ENCODE measurements at regions not wholly inside any gene's neighbourhood (a gene's known extent, or its start where the extent isn't known, plus 50 kb on each side); places are given as distances from the start of the nearest gene placed in this dataset.
A peak's percentile ranks its signal among the peaks of the same experiment; 100 is the strongest.

GRCh38 chr1:99516141-99516540, 129.8 kb upstream of the PALMD start:
- TF ChIP-seq, protein P1, sequence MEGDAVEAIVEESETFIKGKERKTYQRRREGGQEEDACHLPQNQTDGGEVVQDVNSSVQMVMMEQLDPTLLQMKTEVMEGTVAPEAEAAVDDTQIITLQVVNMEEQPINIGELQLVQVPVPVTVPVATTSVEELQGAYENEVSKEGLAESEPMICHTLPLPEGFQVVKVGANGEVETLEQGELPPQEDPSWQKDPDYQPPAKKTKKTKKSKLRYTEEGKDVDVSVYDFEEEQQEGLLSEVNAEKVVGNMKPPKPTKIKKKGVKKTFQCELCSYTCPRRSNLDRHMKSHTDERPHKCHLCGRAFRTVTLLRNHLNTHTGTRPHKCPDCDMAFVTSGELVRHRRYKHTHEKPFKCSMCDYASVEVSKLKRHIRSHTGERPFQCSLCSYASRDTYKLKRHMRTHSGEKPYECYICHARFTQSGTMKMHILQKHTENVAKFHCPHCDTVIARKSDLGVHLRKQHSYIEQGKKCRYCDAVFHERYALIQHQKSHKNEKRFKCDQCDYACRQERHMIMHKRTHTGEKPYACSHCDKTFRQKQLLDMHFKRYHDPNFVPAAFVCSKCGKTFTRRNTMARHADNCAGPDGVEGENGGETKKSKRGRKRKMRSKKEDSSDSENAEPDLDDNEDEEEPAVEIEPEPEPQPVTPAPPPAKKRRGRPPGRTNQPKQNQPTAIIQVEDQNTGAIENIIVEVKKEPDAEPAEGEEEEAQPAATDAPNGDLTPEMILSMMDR (IDR thresholded peaks at IDR 0.05; ENCODE audit: low read depth, low read length): no peak

DNA sequence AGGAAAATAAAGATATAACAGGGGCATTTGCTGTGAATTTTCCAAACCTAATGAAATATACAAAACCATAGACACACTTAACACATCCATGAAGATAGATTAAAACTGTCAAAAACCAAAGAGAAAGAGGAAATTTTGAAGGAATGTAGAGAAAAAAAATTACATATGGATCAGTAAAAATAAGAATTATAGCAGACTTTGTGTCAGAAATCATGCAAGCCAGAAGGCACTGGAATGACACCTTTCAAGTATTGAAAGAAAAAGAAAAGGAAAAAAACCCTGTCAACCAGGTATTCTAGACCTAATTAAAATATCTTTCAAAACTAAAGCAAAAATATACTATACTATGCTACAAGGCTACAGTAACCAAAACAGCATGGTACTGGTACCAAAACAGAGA, 125.8 kb upstream of the PALMD start:
- TF ChIP-seq, protein P1 (IDR thresholded peaks at IDR 0.05; ENCODE audit: low read depth, low read length): no peak
- no peak for DNase-seq (ENCODE audit: extremely low read depth, low read depth)

More at GRCh38 chr1:99516141-99516540, 129.8 kb upstream of the PALMD start:
- no peak for DNase-seq (ENCODE audit: extremely low read depth, low read depth)

DNA sequence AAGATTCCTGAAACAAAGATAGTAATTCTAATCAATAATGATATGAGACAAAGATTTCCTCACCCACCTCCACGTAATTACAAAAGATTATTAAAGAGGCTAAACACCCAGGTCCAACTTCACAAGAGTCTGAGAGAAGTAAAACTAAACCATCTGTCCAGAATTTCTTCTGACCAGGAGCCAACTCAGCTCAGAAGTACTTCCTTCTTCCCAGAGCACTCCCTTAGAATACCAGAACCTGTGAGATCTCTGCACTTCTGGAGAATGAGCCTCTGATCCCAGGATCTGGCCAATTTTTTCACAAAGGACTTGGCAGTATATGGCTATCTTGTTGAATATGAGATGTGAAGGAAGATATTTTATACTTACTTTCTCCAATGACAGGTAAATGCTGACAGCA, 120.6 kb upstream of the PALMD start:
- DNase-seq (ENCODE audit: extremely low read depth, low read depth): no peak
- TF ChIP-seq, protein P1 (IDR thresholded peaks at IDR 0.05; ENCODE audit: low read depth, low read length): no peak

DNA sequence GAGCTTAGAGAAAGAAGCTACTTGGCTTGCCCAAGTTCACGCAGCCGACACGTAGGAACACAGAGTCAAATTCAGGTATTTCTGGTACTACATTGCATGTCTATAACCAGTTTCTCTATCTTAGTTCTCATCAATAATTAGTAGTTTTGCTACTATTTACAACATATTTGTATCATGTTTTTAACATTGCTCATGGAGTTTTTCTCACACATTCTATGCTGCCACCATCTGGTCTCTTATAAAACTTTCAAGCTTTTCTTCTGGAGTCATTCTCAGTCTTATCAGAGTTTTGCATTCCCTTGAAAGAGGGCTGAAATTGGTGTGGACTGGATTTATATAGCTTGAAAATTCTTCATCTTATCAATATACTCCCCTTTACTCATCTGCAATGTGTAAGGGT, 118.8 kb upstream of the PALMD start:
- DNase-seq (ENCODE audit: extremely low read depth, low read depth): no peak
- TF ChIP-seq, protein P1 (IDR thresholded peaks at IDR 0.05; ENCODE audit: low read depth, low read length): peak; percentile 38

DNA sequence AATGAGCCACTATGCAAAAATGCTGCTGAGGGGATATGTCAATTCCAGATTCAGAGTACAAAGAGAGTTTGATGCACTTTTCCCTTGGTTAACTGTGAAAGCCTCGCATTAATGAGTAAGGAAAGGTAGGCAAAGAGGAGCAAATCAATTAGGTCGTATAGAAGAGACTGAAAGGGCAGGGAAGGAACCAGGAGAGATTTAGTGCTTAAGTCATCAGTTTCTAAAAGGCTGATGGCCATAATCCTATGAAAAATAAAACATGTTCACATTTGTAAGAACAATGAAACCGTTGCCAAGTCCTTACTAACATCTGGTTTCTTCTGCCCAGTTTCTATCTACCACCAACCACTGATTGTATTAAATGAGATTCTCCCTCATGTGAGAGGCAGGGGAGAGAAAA, 118.4 kb upstream of the PALMD start:
- TF ChIP-seq, protein P1 (IDR thresholded peaks at IDR 0.05; ENCODE audit: low read depth, low read length): no peak
- DNase-seq (ENCODE audit: extremely low read depth, low read depth): no peak

DNA sequence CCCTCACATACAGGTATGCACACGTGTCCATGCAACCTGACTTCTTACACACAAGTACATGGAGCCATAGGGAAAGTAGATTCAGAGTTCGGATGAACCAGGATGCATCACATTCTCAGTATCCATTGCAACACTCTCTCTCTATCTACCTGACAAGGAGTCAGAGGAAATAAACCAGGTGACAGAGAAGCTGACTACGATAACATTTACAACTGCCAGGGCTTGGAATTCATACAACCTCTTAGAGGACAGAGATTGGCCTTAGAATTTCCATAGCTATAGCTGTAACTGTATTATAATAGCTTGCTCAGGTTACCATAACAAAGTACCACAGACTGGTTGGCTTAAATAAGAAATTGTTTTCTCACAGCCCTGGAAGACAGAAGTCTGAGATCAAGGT, 116.9 kb upstream of the PALMD start:
- TF ChIP-seq, protein P1 (IDR thresholded peaks at IDR 0.05; ENCODE audit: low read depth, low read length): no peak
- DNase-seq (ENCODE audit: extremely low read depth, low read depth): no peak

DNA sequence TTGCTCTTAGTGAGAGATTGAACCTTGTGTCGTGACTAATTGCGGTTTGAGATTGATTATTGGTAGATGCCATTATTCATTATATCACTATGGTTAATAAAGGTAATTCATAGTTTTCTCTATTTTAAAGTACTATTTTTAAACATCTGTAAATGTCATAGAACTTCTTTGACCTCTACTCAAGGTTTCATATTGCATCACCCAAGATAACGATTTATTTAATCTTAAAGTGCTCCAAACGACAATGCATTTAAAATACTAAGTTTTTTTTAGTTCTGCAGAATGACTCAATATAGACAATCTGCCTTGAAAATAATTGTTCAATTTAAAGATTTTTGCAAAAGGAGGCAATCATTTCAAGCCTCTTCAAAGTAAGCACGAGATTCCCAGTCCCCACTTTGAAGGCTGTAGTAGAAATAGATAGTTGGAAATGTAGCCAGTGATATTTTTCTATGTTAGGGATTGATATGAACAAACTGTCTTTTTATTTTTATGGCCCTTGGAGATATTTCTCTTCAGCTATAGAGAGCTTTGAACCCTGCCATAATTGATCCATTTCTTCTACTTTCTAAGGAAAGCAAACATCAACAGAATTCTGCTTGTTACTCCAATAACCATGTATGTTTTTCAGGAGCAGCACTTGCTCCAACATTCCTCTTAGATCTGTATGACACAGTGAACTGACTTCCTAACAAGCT, 114.2 kb upstream of the PALMD start:
- DNase-seq (ENCODE audit: extremely low read depth, low read depth): no peak
- TF ChIP-seq, protein P1 (IDR thresholded peaks at IDR 0.05; ENCODE audit: low read depth, low read length): no peak
